ENCODE measurements at regions not wholly inside any gene's neighbourhood (a gene's known extent, or its start where the extent isn't known, plus 50 kb on each side); places are given as distances from the start of the nearest gene placed in this dataset.
"Not testable (repeated sequence)": the region's sequence is repeated elsewhere in the genome, so short reads cannot be mapped to it uniquely, and the experiment has no call there.

DNA sequence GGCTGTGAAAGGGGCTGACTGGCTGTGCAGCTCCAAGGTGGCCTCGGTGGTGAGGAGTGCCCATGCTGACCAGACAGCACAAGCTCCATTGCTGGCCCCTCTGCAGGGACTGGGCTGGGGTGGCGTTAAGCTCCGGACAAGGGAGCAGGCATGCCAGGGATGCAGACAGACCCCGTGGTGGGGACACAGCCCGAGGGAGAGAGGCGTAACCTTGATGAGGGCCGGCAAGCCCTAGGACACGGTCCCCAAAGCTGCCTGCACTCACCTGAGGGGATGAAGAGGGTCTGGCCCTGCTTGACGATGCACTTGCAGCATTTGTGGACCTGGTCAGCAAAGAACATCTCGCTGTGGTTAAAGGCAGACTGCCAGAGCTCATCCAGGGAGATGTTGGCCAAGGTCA is 217.9 kb downstream of the TUBA3C start:
- not testable (repeated sequence) for H3K27me3 ChIP-seq (ENCODE audit: control insufficient read depth, insufficient read depth, low read length); H3K36me3 ChIP-seq (ENCODE audit: control insufficient read depth, insufficient read depth, low read length); H3K27ac ChIP-seq (ENCODE audit: low read length); H3K4me1 ChIP-seq (ENCODE audit: control insufficient read depth, insufficient read depth, low read length); H3K4me3 ChIP-seq (ENCODE audit: low read length); DNase-seq
- peaks cover 64% of the 10 kb centered on the region for H3K9me3 ChIP-seq (replicated peaks; ENCODE audit: control insufficient read depth, low read depth, low read length)
- WGBS (ENCODE audit: insufficient coverage), result 62% methylated on average over 9 of the region's 10 CpGs

DNA sequence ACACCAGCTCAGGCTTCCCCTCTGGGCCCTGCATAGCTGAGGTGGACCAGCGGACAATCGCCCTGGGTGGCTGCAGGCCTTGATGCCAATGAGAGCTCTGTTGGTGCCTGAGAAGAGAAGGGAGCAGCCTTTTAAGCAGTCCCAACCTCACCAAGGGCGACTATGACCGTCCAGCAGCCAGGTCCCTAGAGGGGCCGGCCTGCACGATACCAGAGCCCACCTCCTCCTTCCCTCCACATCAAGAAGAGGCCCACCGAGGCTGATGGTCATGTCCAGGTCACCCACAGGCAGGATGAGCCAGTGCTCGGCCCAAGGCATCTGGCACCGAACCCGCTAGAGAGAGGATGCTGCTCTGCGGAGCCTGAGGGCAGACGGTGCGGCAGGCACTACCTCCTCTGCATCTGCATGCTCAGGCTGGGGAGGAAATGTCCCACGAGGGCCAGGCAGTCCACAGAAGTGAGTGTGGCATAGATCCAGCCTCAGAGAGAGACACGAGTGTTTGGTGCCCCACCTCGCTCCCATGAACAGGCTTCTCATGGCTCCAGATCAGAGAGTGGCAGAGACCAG is 219.4 kb downstream of the TUBA3C start:
- no peaks in the 10 kb centered on the region for H3K27me3 ChIP-seq (ENCODE audit: control insufficient read depth, insufficient read depth, low read length)
- H3K27ac ChIP-seq (ENCODE audit: low read length), result no peak overlapping the region
- no peaks in the 10 kb centered on the region for H3K4me1 ChIP-seq (ENCODE audit: control insufficient read depth, insufficient read depth, low read length)
- H3K4me3 ChIP-seq (ENCODE audit: low read length), result no peak overlapping the region
- no peak for DNase-seq
- peaks cover 76% of the 10 kb centered on the region for H3K9me3 ChIP-seq (replicated peaks; ENCODE audit: control insufficient read depth, low read depth, low read length)
- WGBS (ENCODE audit: insufficient coverage), result 81% methylated on average over 12 of the region's 16 CpGs
- H3K36me3 ChIP-seq (ENCODE audit: control insufficient read depth, insufficient read depth, low read length), result no peaks in the 10 kb centered on the region

DNA sequence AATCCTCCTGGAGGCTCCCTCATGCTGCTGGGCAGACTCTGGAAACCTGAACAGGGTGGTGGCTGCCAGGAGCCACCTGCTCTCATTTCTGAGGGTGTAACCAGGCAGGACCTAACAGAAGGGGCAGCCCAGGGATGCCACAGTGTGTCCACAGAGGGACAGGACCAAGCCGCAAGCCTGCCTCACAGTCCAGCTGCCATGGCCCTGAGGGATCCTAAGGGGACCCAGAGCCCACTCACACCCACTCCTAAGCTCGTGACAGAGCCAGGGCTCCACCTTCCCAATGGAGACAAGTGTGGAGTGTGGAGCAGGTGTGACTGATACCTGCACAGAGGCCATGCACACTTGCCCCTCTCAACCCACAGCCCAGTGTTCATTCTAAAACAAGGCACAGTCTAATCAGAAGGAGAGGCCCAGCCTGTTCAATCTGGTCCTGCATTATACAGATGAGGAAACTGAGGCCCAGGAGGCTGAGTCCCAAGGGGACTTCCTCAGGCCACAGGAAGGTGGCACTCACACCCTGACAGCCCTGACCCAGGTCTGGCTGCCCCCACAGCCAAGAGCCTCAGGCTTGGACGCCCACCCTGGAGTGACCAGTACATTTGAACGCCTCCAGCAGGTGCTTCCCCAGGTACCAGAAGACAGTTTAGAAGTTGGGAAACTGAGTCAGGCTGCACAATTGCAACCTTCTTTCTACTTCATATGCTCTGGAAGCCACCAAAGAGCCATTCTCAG is 220.1 kb downstream of the TUBA3C start:
- 0% methylated on average over 1 of the region's 4 CpGs for WGBS (ENCODE audit: insufficient coverage)
- H3K4me3 ChIP-seq (ENCODE audit: low read length), result no peak overlapping the region
- no peak overlapping the region for H3K27ac ChIP-seq (ENCODE audit: low read length)
- H3K4me1 ChIP-seq (ENCODE audit: control insufficient read depth, insufficient read depth, low read length), result no peaks in the 10 kb centered on the region
- DNase-seq, result no peak
- no peaks in the 10 kb centered on the region for H3K36me3 ChIP-seq (ENCODE audit: control insufficient read depth, insufficient read depth, low read length)
- no peaks in the 10 kb centered on the region for H3K27me3 ChIP-seq (ENCODE audit: control insufficient read depth, insufficient read depth, low read length)
- H3K9me3 ChIP-seq (replicated peaks; ENCODE audit: control insufficient read depth, low read depth, low read length), result peaks cover 76% of the 10 kb centered on the region

DNA sequence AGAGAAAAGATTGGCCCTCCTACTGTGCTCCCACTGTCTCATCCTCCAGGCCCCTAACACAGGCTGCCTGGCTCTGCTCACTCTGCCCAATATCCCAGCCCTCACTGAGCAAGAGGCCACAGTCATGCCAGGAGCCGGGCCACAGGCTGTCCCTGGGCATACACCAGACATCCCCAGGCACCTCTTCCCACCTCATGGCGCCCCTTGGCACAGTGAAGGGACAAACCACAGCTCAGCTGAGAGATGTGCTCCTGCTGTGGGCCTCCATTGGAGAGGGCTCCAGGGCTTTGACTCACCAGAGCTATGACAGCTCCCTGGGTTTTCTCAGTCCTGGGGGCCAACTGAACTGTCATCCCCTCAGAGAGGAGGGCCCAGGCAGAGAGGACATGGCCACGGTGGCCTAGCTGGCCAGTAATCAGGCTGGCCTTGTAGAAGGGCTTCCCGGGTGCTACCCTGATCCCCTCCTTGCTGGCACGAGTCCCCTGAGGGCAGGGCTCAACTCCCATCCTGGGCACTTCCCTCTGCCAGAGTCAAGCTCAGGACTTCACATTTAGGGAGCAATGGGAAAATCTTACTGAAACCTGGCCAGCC is 220.9 kb downstream of the TUBA3C start:
- H3K27ac ChIP-seq (ENCODE audit: low read length), result no peak overlapping the region
- no peaks in the 10 kb centered on the region for H3K4me1 ChIP-seq (ENCODE audit: control insufficient read depth, insufficient read depth, low read length)
- H3K27me3 ChIP-seq (ENCODE audit: control insufficient read depth, insufficient read depth, low read length), result no peaks in the 10 kb centered on the region
- H3K36me3 ChIP-seq (ENCODE audit: control insufficient read depth, insufficient read depth, low read length), result no peaks in the 10 kb centered on the region
- 67% methylated on average over 5 of the region's 5 CpGs for WGBS (ENCODE audit: insufficient coverage)
- DNase-seq, result no peak
- H3K9me3 ChIP-seq (replicated peaks; ENCODE audit: control insufficient read depth, low read depth, low read length), result peaks cover 76% of the 10 kb centered on the region
- H3K4me3 ChIP-seq (ENCODE audit: low read length), result no peak overlapping the region

DNA sequence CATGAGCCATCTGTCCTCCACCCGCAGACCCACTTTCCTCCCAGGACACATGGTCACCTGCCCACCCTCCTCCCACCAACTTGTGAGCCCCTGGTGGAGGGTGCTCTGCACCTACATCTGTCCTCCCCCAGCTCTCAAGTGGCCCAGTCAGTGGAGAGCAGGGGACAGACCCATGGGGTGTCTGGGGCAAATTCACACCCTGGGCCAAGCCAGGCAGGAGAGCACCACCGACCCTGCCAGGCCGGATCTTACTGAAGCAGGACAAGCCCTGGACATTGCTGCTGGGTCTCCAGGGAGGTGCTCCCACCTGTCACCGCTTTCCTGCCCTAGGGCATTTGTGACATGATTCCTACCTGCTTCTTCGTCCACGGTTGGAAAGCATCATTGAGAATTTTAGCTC is 221.6 kb downstream of the TUBA3C start:
- Histone ChIP-seq H3K9me3 (replicated peaks; ENCODE audit: control insufficient read depth, low read depth, low read length) (peaks cover 75% of the 10 kb centered on the region), H3K27ac (ENCODE audit: low read length) (no peak overlapping the region), H3K4me1 (ENCODE audit: control insufficient read depth, insufficient read depth, low read length) (no peaks in the 10 kb centered on the region), H3K4me3 (ENCODE audit: low read length) (no peak overlapping the region), H3K36me3 (ENCODE audit: control insufficient read depth, insufficient read depth, low read length) (no peaks in the 10 kb centered on the region), H3K27me3 (ENCODE audit: control insufficient read depth, insufficient read depth, low read length) (no peaks in the 10 kb centered on the region)
- DNase-seq, result no peak
- 87% methylated on average over 6 of the region's 6 CpGs for WGBS (ENCODE audit: insufficient coverage)

DNA sequence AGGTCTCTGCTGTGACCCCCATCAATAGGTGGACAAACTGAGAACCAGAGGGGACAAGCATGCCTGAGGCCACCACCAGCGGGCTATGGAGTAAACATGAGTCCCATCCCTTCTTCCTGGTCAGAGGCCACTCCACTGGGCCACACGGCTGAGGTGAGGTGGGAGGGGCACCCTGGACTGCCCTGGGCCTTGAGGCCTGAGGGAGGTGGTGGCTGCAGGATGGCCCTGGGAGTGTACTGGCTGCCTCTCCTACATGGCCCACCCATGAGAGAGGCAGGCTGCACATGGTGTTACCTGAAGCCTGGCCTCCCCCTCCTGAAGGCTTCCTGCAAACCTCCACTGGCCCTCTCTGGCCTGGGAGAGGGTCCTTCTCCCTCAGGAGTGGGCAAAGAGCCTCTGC is 222.4 kb downstream of the TUBA3C start:
- Histone ChIP-seq H3K4me1 (ENCODE audit: control insufficient read depth, insufficient read depth, low read length) (no peaks in the 10 kb centered on the region), H3K4me3 (ENCODE audit: low read length) (no peak overlapping the region), H3K36me3 (ENCODE audit: control insufficient read depth, insufficient read depth, low read length) (no peaks in the 10 kb centered on the region), H3K9me3 (replicated peaks; ENCODE audit: control insufficient read depth, low read depth, low read length) (peaks cover 75% of the 10 kb centered on the region), H3K27me3 (ENCODE audit: control insufficient read depth, insufficient read depth, low read length) (no peaks in the 10 kb centered on the region), H3K27ac (ENCODE audit: low read length) (no peak overlapping the region)
- 67% methylated on average over 1 of the region's 2 CpGs for whole genome bisulfite sequencing (ENCODE audit: insufficient coverage)
- DNase-seq, result no peak

DNA sequence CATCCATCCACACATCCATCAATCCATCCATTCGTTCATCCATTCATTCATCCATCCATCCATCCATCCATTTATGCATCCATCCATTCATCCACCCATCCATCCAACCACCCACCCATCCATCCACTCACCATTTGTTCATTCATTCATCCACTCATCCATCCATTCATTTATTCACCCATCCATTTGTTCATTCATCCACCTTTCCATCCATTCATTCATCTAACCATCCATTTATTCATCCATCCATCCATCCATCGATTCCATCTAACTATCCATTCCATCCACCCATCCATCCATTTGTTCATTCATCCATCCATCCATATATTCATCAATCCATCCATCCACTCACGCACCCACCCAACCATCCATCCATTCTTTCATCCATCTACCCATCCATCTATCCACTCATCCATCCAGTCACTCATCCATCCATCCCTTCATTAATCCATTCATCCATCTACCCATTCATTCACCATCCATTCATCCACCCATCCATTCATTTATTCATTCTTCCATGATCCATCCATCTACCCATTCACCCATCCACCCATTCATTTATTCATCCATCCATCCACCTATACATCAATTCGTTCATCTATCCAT is 225.0 kb downstream of the TUBA3C start:
- H3K27me3 ChIP-seq (ENCODE audit: control insufficient read depth, insufficient read depth, low read length), result no peaks in the 10 kb centered on the region
- WGBS (ENCODE audit: insufficient coverage), result 65% methylated on average over 4 of the region's 4 CpGs
- no peaks in the 10 kb centered on the region for H3K36me3 ChIP-seq (ENCODE audit: control insufficient read depth, insufficient read depth, low read length)
- no peak overlapping the region for H3K4me3 ChIP-seq (ENCODE audit: low read length)
- no peak overlapping the region for H3K27ac ChIP-seq (ENCODE audit: low read length)
- peaks cover 73% of the 10 kb centered on the region for H3K9me3 ChIP-seq (replicated peaks; ENCODE audit: control insufficient read depth, low read depth, low read length)
- DNase-seq, result no peak
- H3K4me1 ChIP-seq (ENCODE audit: control insufficient read depth, insufficient read depth, low read length), result no peaks in the 10 kb centered on the region

DNA sequence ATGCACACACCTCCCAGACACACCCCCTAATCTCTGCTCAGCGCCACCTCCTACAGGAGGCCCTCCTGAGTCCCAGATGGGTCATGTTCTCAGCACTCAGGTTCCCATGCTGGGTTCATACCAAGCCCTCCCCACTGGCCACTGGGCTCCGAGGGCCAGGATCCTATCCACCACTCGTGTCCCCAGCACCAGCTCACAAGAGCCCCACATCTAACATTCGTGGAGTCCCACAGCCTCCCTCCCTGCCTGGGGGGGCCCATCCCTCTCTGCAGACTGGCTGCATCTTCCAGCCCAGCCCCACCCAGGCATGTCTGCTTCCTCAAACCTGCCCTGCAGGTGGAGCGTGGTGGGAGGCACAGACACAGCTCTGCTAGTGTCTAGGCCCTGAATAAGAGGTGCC is 227.4 kb downstream of the TUBA3C start:
- Histone ChIP-seq H3K9me3 (replicated peaks; ENCODE audit: control insufficient read depth, low read depth, low read length) (peaks cover 72% of the 10 kb centered on the region), H3K4me3 (ENCODE audit: low read length) (no peak overlapping the region), H3K27ac (ENCODE audit: low read length) (no peak overlapping the region), H3K27me3 (ENCODE audit: control insufficient read depth, insufficient read depth, low read length) (no peaks in the 10 kb centered on the region), H3K36me3 (ENCODE audit: control insufficient read depth, insufficient read depth, low read length) (no peaks in the 10 kb centered on the region), H3K4me1 (ENCODE audit: control insufficient read depth, insufficient read depth, low read length) (no peaks in the 10 kb centered on the region)
- WGBS (ENCODE audit: insufficient coverage), result 49% methylated on average over 5 of the region's 5 CpGs
- no peak for DNase-seq

DNA sequence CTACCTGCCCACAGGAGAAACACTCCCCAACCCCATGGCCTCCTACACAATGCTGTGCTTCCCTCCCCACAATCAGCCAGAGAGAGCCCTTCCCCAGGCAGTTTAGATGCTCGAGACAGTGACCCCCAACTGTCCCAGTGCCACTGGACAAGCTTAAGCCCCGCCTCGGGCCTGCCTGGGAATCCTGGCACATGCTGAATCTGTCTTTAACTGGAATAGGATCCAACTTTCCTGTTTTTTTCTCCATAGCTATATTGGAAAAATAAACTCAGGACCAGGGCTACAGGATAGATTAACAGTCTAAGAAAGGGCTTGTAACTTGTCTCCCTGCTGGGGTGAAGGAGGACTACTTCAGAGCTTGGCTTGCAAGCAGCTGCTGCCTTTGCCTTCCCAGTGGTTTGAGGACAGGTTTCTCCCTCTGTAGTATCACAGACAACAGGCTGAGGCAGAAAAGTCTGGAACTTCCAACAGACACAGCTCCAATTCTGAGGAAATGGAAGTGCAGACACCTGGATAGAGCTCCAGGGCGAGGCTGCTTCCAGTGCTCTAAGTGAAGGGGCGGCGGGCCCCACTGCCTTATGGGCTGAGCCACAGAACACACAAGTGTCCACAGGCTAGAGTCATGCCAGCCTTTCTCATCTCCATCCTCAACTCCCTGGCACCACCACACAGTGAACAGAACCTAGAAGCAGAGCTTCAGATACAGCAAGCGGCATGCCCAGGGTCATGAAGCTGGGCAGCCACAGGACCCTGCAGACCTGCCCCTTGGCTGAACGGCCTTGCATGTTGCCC is 228.3 kb downstream of the TUBA3C start:
- DNase-seq, result no peak
- Histone ChIP-seq H3K27me3 (ENCODE audit: control insufficient read depth, insufficient read depth, low read length) (no peaks in the 10 kb centered on the region), H3K27ac (ENCODE audit: low read length) (no peak overlapping the region), H3K9me3 (replicated peaks; ENCODE audit: control insufficient read depth, low read depth, low read length) (peaks cover 74% of the 10 kb centered on the region), H3K36me3 (ENCODE audit: control insufficient read depth, insufficient read depth, low read length) (no peaks in the 10 kb centered on the region), H3K4me3 (ENCODE audit: low read length) (no peak overlapping the region), H3K4me1 (ENCODE audit: control insufficient read depth, insufficient read depth, low read length) (no peaks in the 10 kb centered on the region)
- WGBS (ENCODE audit: insufficient coverage), result 60% methylated on average over 6 of the region's 8 CpGs
